Adrenal gland (tissue), 5 donors: ENCODE measurements at regions not wholly inside any gene's neighbourhood (a gene's known extent, or its start where the extent isn't known, plus 50 kb on each side); places are given as distances from the start of the nearest gene placed in this dataset.

Experiments
- POLR2A ChIP-seq, 2 donors: fragments of 450-650 bp; IDR thresholded peaks; one replicate each; pipeline ENCODE4 v1.6.1; 2017; ENCODE audit warnings: antibody characterized with exemption in 2 of 2, mild to moderate bottlenecking in 2 of 2, moderate library complexity in 1 of 2
- TF ChIP-seq, protein P1 (sequence below), 6 experiments: fragments of 450-650 bp in 4 of 6; fragments of 200-600 bp in 2 of 6; sonication (generic) in 1 of 6; IDR thresholded peaks; 1 replicate in 5 of 6; 2 replicates in 1 of 6; pipeline versions ENCODE4 v1.5.1 to v1.8.0; 2016 to 2021; ENCODE audit warnings: antibody characterized with exemption in 6 of 6, mild to moderate bottlenecking in 2 of 6, moderate library complexity in 1 of 6
- donor health status: DM: no; HTN: no; CAD: no.

DNA sequence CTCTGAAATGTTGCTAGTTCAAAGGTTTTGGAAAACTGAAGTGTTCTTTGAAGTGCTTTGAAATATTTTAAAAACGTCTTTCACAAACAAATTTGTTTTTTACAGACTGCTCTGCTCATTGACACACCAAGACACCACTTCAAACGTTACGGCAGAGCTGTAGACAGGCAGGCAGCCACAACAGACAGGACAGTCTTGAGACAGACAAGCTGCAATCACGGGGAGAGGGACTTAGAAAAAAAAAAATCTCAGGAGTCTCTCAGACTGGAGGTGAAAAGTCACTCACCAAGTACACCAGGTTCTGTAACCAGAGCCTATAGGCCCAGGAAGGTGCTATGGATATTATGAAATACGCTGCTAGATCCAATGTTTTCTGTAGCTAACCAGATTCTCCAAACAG is 135.4 kb downstream of the ISL1 start:
- TF ChIP-seq, protein P1, sequence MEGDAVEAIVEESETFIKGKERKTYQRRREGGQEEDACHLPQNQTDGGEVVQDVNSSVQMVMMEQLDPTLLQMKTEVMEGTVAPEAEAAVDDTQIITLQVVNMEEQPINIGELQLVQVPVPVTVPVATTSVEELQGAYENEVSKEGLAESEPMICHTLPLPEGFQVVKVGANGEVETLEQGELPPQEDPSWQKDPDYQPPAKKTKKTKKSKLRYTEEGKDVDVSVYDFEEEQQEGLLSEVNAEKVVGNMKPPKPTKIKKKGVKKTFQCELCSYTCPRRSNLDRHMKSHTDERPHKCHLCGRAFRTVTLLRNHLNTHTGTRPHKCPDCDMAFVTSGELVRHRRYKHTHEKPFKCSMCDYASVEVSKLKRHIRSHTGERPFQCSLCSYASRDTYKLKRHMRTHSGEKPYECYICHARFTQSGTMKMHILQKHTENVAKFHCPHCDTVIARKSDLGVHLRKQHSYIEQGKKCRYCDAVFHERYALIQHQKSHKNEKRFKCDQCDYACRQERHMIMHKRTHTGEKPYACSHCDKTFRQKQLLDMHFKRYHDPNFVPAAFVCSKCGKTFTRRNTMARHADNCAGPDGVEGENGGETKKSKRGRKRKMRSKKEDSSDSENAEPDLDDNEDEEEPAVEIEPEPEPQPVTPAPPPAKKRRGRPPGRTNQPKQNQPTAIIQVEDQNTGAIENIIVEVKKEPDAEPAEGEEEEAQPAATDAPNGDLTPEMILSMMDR (IDR thresholded peaks at IDR 0.05): no peak
- TF ChIP-seq POLR2A (IDR thresholded peaks at IDR 0.05): no peak
